Mucosa of gallbladder (tissue), 1 donor: ENCODE measurements at regions not wholly inside any gene's neighbourhood (a gene's known extent, or its start where the extent isn't known, plus 50 kb on each side); places are given as distances from the start of the nearest gene placed in this dataset.
"Not testable (repeated sequence)": the region's sequence is repeated elsewhere in the genome, so short reads cannot be mapped to it uniquely, and the experiment has no call there.

Source experiments
- DNase-seq: peaks from one replicate; pipeline ENCODE4 v3.0.0-alpha.2; 2020; ENCODE audit warnings: low spot score
- donor health status: DM: no; HTN: no; CAD: no.

DNA sequence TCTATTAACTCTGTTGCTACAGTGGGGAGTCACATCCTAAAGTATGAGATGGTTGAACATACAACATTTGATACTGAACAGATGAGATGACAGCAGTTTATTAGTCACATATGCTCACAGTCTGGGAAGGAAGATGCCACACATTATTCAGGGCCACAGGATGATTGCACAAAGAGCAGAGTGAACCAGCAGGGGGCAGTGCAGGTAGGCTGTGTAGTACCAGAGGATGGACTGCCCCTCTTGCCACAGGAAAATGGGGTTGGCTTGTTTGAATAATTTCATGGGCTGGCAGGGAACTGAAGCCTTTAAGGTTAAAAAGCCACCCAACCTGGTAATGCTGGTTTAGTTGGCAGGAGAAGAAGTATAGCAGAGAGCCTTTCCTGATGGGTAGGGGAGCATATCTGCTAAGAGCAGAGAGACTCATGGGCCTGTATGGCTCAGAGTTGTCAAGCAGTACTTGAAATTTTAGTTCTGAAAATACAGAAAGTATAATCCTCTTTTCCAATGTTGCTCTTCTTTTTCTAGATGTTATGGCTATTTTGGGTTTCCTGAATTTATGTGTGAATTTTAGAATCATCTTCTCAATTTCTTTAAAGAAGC is 180.4 kb upstream of the B3GAT1 start:
- peak; percentile 21 for DNase-seq

DNA sequence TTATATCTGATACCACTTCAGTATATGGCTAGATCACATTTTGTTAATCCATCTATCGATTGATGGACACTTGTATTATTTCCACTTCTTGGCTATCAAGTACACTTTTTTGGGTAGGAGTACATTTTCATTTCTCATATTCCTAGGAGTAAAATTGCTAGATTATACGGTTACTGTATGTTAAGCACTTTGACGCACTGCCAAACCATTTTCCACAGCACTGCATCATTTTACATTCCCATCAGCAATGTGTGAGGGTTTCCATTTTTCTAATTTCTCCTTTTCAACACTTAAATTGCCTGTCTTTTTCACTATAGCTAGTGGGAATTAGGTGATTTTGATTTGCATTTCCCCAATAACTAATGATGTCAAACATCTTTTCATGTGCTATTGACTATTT is 179.3 kb upstream of the B3GAT1 start:
- DNase-seq, result no peak

DNA sequence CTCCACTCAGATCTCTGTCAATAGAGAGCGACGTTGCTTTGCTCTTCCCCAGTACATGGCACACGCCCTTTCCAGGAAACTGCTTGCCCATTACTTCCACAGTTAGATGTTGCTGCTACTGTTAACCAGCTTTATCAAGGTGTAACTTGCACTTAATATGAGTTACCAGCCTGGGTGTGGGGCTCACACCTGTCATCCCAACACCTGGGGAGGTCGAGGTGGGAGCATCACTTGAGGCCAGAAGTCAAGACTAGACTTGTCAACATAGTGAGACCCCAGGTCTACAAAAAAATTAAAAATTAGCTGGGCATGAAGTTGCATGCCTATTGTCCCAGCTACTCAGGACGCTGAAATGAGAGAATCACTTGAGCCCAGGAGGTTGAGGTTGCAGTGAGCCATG is 177.1 kb upstream of the B3GAT1 start:
- DNase-seq, result peak; percentile 6

DNA sequence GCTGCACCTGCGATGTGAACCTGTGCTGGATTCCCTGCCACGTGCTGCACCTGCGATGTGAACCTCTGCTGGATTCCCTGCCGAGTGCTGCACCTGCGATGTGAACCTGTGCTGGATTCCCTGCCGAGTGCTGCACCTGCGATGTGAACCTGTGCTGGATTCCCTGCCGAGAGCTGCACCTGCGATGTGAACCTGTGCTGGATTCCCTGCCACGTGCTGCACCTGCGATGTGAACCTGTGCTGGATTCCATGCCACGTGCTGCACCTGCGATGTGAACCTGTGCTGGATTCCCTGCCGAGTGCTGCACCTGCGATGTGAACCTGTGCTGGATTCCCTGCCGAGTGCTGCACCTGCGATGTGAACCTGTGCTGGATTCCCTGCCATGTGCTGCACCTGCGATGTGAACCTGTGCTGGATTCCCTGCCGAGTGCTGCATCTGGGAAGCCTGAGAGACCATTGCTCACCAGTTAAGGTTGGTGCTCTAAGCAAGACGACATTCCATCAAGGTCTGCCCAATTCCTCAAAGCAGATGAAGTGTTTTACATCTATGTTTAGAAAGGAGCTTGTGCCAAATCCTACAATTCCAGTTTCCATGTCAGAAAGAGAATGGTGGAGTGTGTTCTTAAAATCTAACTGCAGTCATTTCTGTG is 176.5 kb upstream of the B3GAT1 start:
- DNase-seq, result not testable (repeated sequence)

- peak; percentile 5 for DNase-seq
Observed at GRCh38 chr11:134587345-134587744, 175.3 kb upstream of the B3GAT1 start.

DNA sequence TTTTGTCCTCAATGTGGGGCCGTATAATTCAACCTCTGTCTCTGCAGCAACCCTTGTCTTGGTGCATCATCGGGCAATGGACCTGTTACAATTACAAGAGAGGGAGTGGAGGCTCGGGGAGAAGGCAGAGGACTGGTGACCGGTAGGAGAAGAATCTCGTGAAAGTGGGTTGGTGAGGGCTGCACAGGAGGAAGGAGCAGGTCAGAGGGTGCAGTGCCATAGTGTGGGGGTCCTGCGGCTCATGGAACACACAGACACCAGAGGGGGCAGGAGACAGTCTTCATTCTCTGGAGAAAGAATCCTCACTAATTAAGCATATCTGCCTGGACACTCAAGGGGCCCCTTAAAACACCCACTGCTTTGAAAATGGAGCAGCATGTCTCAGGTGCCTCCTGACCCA is 174.7 kb upstream of the B3GAT1 start:
- no peak for DNase-seq

DNA sequence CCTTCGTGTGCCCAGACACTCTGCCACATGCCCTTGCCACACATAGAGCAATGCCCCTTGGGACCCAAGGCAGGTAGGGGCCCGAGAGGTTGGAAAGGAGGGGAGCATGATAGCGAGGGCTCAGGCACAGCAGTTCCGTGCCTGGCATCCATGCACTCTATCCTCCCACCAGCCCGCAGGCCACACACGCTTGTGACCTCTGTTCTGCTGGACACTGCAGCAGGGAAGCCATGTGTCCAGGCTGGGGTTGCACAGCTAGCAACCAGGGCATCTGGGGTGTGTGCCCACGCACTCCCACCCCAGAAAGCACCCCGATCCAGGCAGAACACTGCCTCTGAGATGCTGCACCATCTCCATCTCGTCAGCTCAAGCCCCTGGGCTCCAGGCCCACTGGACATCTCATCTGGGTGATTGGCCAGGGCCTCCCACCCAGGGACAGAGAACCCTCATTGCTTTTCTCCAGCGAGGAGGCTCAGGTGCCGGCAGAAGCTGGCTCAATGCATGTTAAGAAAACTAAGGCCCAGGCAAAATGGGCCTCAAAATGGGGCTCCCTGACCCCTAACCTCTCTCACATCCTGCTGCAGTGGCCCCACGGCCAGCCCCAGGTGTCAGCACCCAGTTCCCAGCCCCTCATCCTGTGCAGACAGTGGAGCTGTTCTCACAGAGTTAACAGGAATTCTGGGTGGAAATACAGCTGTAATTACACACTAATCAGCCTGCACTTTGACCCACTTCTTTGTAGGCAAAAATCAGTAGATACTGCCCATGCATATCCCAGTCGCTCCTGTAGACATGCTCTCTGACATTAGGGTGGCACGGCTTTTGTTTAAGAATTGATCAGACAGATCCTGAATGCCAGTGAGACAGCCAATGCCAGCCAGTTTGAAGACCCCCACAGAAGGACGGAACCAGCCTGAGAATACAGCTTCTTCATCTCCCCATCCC is 173.9 kb upstream of the B3GAT1 start:
- no peak for DNase-seq

DNA sequence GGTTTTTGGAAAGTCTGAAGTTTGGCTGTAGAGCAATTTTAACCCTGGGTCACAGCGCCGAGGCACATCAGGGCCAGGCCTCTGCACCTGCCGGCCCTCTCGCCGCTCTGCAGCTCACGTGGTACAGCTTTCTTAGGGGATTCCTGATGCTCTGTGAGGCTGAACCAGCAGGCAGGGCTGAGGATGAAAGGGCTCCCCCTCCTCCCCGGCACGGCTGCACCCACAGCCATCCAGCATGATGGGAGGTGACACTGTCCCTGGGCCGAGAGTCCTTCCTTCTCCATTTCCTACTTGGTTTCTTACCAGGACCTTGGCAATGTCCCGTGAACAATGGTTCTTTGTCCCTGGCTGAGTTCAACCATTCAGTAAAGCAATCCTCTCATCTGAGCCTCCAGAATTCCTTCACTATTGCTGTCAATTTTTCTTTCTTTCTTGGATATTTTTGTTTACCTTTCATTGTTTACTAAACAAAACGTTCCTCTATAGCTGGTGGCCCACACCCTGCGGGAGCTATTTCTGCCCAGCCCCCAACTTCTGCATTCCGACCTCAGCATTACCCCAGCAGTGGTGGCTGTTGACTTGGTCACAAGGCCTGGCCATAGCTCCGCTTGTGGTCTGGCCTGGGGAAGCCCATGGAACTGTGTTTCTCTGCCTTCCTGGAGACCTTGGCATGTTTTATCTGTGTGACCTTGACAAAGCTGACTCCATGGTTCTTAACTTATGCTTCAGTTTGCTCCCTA is 172.8 kb upstream of the B3GAT1 start:
- DNase-seq, result no peak

DNA sequence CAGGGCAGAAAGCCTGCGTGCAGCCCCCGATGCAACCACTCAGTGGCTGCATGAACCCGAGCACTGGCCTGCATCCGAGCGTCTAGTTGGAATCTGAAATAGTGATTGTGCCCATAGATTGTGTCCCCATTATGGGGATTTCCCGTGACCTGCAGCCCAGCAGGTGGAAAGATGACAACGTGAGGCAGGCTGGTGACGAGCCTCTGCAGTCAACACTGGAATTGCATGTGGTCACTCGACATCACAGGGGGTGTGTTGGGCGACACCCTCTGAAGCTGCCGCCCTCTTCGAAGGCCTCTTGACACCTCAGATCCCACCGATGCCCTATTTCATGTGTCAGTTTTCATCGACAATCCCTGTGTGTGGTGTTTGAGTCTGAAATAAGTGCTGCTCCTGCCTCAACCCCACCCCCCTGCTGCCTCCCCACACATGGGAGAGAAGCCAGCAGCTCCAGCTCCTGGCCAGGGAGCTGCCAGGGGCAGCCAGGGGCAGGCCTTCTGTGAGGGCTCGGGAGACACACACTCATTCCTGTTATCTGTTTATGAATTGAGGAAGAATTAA is 172.0 kb upstream of the B3GAT1 start:
- no peak for DNase-seq

- DNase-seq, result no peak
Observed at GRCh38 chr11:134583397-134583990, 171.5 kb upstream of the B3GAT1 start.

DNA sequence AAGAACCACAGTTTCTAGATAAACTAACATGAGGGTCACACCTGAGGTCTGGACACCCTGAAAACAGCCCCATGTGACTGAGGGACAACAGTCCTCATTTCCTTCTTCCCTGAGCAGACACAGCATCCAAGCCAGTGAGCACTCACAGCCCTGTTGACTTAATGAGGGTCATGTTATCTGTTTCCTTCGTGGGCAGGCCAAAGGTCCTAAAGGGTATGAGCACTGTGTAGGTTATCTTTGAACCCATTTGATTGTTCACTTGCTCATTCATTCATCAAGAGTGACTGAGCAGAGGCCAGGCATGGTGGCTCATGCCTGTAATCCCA is 170.7 kb upstream of the B3GAT1 start:
- no peak for DNase-seq

DNA sequence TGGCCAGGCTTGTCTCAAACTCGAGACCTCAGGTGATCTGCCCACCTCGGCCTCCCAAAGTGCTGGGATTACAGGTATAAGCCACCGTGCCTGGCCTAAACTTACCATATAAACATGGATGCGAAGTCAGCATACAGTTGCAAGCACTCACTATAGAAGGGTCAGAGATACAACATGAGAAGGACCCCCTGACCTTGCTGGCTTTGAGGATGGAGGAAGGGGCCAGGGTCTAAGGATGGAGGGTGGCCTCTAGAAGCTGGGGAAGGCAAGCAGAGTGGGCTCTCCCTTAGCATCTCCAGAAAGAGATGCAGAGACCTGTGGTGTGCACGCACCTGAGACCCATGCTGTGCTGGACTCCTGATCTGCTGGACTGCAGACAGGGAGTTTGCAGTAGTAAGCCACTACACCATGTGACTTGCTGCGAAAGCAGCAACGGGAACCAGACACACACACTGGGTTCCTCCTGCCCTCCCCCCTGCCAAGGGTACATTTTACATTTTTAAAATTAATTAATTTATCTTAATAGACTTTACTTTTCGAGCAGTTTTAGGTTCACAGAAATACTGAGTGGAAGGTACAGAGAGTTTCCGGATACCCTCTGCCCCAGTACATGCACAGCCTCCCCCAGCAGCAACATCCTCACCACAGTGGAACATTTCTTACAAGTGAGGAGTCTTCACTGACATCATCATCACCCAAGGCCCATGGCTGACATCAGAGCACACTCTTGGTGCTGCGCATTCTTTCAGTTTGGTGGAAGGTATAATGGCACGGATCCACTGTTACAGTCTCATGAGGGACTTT is 170.1 kb upstream of the B3GAT1 start:
- no peak for DNase-seq

DNA sequence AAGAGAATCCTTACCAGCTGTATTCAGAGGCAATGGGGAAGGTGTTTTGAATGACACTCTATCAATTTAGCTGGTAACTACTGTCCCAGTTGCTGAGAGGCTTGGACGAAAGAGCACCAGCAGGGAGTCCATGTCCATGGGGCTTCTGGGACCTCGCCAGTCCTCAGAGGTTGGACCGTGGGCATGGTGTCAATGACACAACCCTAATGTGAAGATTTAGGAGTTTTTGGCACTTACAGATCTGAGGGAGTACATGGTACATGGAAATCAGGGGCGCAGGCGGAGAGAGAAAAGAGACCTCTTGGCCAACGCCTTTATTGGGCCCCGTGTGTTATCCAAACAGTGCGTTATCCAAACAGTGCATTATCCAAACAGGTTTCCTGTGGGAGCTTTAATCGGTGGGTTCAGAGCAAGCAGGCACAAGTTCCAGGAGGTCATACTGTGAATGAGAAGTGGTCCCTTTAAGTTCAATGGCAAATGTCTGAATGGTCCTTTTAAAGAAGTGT is 169.1 kb upstream of the B3GAT1 start:
- DNase-seq, result no peak

- peak; percentile 3 for DNase-seq
Observed at GRCh38 chr11:134580610-134580975, 168.6 kb upstream of the B3GAT1 start.

GRCh38 chr11:134579724-134580609 is 167.9 kb upstream of the B3GAT1 start:
- DNase-seq, result peak; percentile 19

- no peak for DNase-seq
Observed at GRCh38 chr11:134578807-134579723, 167.0 kb upstream of the B3GAT1 start.

- DNase-seq, result peak; percentile 1
Observed at GRCh38 chr11:134577751-134578395, 165.8 kb upstream of the B3GAT1 start.

DNA sequence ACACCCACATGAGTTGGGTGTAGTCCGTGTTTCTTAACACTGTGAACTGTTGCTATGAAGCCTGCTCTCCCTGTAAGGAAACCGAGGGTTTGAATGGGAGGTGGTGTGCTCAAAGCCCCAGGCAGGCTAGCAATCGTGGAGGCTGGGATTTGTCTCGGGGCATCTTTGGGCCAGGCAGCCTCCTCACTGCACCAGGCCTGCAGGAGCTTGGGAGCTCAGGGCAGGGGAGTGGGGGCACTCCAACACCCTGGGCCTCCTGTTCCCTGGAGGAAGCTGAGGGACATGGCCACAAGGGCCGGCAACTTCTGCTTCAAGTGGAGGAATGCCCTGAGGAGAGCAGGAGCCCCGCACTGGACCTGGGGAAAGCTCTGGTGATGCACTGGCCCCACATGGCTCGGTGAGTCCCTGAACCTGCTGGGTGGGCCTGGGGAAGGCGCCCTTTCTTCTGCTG is 164.7 kb upstream of the B3GAT1 start:
- peak; percentile 7 for DNase-seq
